ENCODE measurements at regions not wholly inside any gene's neighbourhood (a gene's known extent, or its start where the extent isn't known, plus 50 kb on each side); places are given as distances from the start of the nearest gene placed in this dataset.
"Not testable (repeated sequence)": the region's sequence is repeated elsewhere in the genome, so short reads cannot be mapped to it uniquely, and the experiment has no call there.

- no peak for DNase-seq
Measured at GRCh38 chr10:125451319-125451718, 231.6 kb downstream of the TEX36 start.

- DNase-seq = no peak
Measured at GRCh38 chr10:125450218-125450617, 232.7 kb downstream of the TEX36 start.

- no peak for DNase-seq
Measured at GRCh38 chr10:125449571-125449970, 233.4 kb downstream of the TEX36 start.

GRCh38 chr10:125448596-125448995 is 234.4 kb downstream of the TEX36 start:
- peak; percentile 53 for DNase-seq

- no peak for DNase-seq
Measured at GRCh38 chr10:125444790-125445189, 238.2 kb downstream of the TEX36 start.

GRCh38 chr10:125442856-125443540 is 240.0 kb downstream of the TEX36 start:
- no peak for DNase-seq

GRCh38 chr10:125441151-125441550 is 241.8 kb downstream of the TEX36 start:
- DNase-seq = no peak

GRCh38 chr10:125431149-125431548 is 251.8 kb downstream of the TEX36 start:
- no peak for DNase-seq

GRCh38 chr10:125428054-125428453 is 254.9 kb downstream of the TEX36 start:
- no peak for DNase-seq

GRCh38 chr10:125424191-125424847 is 258.6 kb downstream of the TEX36 start:
- DNase-seq = no peak

GRCh38 chr10:125423569-125423968 is 259.4 kb downstream of the TEX36 start:
- no peak for DNase-seq

- DNase-seq = no peak
Measured at GRCh38 chr10:125419831-125420230, 259.5 kb upstream of the CTBP2 start.

- no peak for DNase-seq
Measured at GRCh38 chr10:125419146-125419545, 258.8 kb upstream of the CTBP2 start.

GRCh38 chr10:125417605-125418004 is 257.2 kb upstream of the CTBP2 start:
- no peak for DNase-seq

- DNase-seq = no peak
Measured at GRCh38 chr10:125415964-125416363, 255.6 kb upstream of the CTBP2 start.

GRCh38 chr10:125415006-125415633 is 254.8 kb upstream of the CTBP2 start:
- DNase-seq = no peak

GRCh38 chr10:125411724-125412123 is 251.4 kb upstream of the CTBP2 start:
- DNase-seq = no peak

- no peak for DNase-seq
Measured at GRCh38 chr10:125409756-125410155, 249.4 kb upstream of the CTBP2 start.

GRCh38 chr10:125407557-125407956 is 247.2 kb upstream of the CTBP2 start:
- DNase-seq = no peak

GRCh38 chr10:125407000-125407502 is 246.7 kb upstream of the CTBP2 start:
- DNase-seq = no peak

- not testable (repeated sequence) for DNase-seq
Measured at GRCh38 chr10:125404902-125405301, 244.5 kb upstream of the CTBP2 start.

GRCh38 chr10:125401462-125401861 is 241.1 kb upstream of the CTBP2 start:
- DNase-seq = no peak

- no peak for DNase-seq
Measured at GRCh38 chr10:125399289-125399688, 238.9 kb upstream of the CTBP2 start.

- DNase-seq = no peak
Measured at GRCh38 chr10:125398270-125398669, 237.9 kb upstream of the CTBP2 start.
